B cell (primary cell): ENCODE measurements at regions not wholly inside any gene's neighbourhood (a gene's known extent, or its start where the extent isn't known, plus 50 kb on each side); places are given as distances from the start of the nearest gene placed in this dataset.

Experiments
- ATAC-seq: fragments of 200-7000 bp; cut with Tn5 transposase; one replicate; pipeline ENCODE4 v1.10.0; 2021; ENCODE audit warnings: low read depth, mild to moderate bottlenecking, moderate number of reproducible peaks, moderate library complexity
- CTCF ChIA-PET: fragments of 350-600 bp; sonication (Branson Sonifier 250); formaldehyde crosslinking; loops from one replicate; lab custom pipeline; 2021; ENCODE audit warnings: antibody characterized with exemption, inconsistent platforms; lab: Charles Lee
- POLR2A ChIA-PET: fragments of 350-600 bp; sonication (Branson Sonifier 250); formaldehyde crosslinking; loops from one replicate; lab custom pipeline; 2021; ENCODE audit warnings: antibody characterized with exemption; lab: Charles Lee
- DNase-seq: peaks from one replicate; pipeline ENCODE4 v3.0.0; 2013
- H2AFZ ChIP-seq: 2 replicates; pipeline ENCODE4 v1.6.1; 2012; ENCODE audit warnings: mild to moderate bottlenecking, low read depth, low read length; ENCODE audit not compliant: insufficient read depth, poor library complexity, severe bottlenecking
- H3K27ac ChIP-seq, 2 donors: 1 replicate in 1 of 2; 2 replicates in 1 of 2; pipeline ENCODE4 v1.5.1; 2012 to 2013; ENCODE audit warnings: low read length in 2 of 2, mild to moderate bottlenecking in 2 of 2, moderate library complexity in 1 of 2
- H3K27me3 ChIP-seq, 4 experiments: fragments of 200-600 bp in 1 of 4; sonication (generic) in 1 of 4; replicated peaks in 1 of 4; 1 replicate in 2 of 4; 2 replicates in 2 of 4; pipeline versions ENCODE4 v1.6.1 to v1.7.0; 2013 to 2016; ENCODE audit warnings: low read length in 3 of 4, mild to moderate bottlenecking in 2 of 4, mixed read lengths in 1 of 4, moderate library complexity in 1 of 4; ENCODE audit not compliant: insufficient read depth in 4 of 4, control insufficient read depth in 3 of 4; ENCODE audit errors: control extremely low read depth in 1 of 4
- H3K36me3 ChIP-seq, 2 experiments: replicated peaks in 1 of 2; 1 replicate in 1 of 2; 2 replicates in 1 of 2; pipeline versions ENCODE4 v1.6.1 to v1.7.1; 2013; ENCODE audit warnings: low read length in 1 of 2; ENCODE audit not compliant: insufficient read depth in 2 of 2, control insufficient read depth in 1 of 2; ENCODE audit errors: control extremely low read depth in 1 of 2, extremely low read depth in 1 of 2
- H3K4me1 ChIP-seq, 2 donors: fragments of 200-600 bp in 1 of 2; sonication (generic) in 1 of 2; 1 replicate in 1 of 2; 2 replicates in 1 of 2; pipeline versions ENCODE4 v1.5.1 to v1.6.1; 2013 to 2017; ENCODE audit warnings: low read length in 2 of 2; ENCODE audit not compliant: control insufficient read depth in 2 of 2, insufficient read depth in 2 of 2
- H3K4me2 ChIP-seq: replicated peaks from 2 replicates; pipeline ENCODE3; 2012; ENCODE audit warnings: mild to moderate bottlenecking, low read depth, low read length; ENCODE audit not compliant: poor library complexity, severe bottlenecking
- H3K4me3 ChIP-seq, 5 experiments: fragments of 200-600 bp in 1 of 5; sonication (generic) in 1 of 5; 1 replicate in 3 of 5; 2 replicates in 2 of 5; pipeline versions ENCODE4 v1.5.1 to v1.7.0; 2011 to 2016; ENCODE audit warnings: low read length in 4 of 5, mild to moderate bottlenecking in 4 of 5, low read depth in 2 of 5, control low read depth in 1 of 5, moderate library complexity in 1 of 5; ENCODE audit not compliant: insufficient read depth in 1 of 5; ENCODE audit errors: control extremely low read depth in 1 of 5, extremely low read depth in 1 of 5
- H3K79me2 ChIP-seq: fragments of 200-600 bp; sonication (generic); one replicate; pipeline ENCODE4 v1.6.0; 2016; ENCODE audit warnings: low read length; ENCODE audit not compliant: control insufficient read depth, insufficient read depth
- H3K9ac ChIP-seq: fragments of 200-600 bp; sonication (generic); 2 replicates; pipeline ENCODE4 v1.6.1; 2017; ENCODE audit warnings: mild to moderate bottlenecking, low read length, moderate library complexity
- H3K9me3 ChIP-seq, 3 donors: one replicate each; pipeline versions ENCODE4 v1.6.1 to v1.7.1; 2013; ENCODE audit warnings: low read length in 2 of 3; ENCODE audit not compliant: control insufficient read depth in 2 of 3, insufficient read depth in 1 of 3; ENCODE audit errors: control extremely low read depth in 1 of 3
- H4K20me1 ChIP-seq: 2 replicates; pipeline ENCODE4 v1.6.0; 2012; ENCODE audit warnings: mild to moderate bottlenecking, low read length; ENCODE audit not compliant: insufficient read depth, control insufficient read depth, poor library complexity, severe bottlenecking
- H3K27ac Mint-ChIP-seq: one replicate; pipeline ENCODE4 v1.8.0; 2021; ENCODE audit warnings: mixed read lengths
- H3K27me3 Mint-ChIP-seq: one replicate; pipeline ENCODE4 v1.8.0; 2021; ENCODE audit warnings: mixed read lengths
- H3K4me1 Mint-ChIP-seq: one replicate; pipeline ENCODE4 v1.8.0; 2021; ENCODE audit warnings: mixed read lengths
- H3K4me3 Mint-ChIP-seq: one replicate; pipeline ENCODE4 v1.8.0; 2021; ENCODE audit warnings: mixed read lengths
- H3K9me3 Mint-ChIP-seq: one replicate; pipeline ENCODE4 v1.8.0; 2022; ENCODE audit warnings: mixed read lengths; ENCODE audit not compliant: insufficient read depth
- EZH2 ChIP-seq: IDR thresholded peaks from 2 replicates; pipeline ENCODE4 v1.6.1; 2012; ENCODE audit warnings: borderline replicate concordance, low read depth, mild to moderate bottlenecking, moderate library complexity, low read length; ENCODE audit not compliant: insufficient read depth, poor library complexity, severe bottlenecking
- WGBS: methylation state at CpG from one replicate; pipeline ENCODE4 v1.1.5; 2013; ENCODE audit warnings: missing lambda C conversion rate; ENCODE audit not compliant: insufficient coverage; 5-methylcytosine and 5-hydroxymethylcytosine counted together
- intact Hi-C: fragments of 100-400 bp; cut with micrococcal nuclease; formaldehyde crosslinking; loops from one replicate; pipeline ENCODE4 v1.10.0; 2022
- TF ChIP-seq, protein P1 (sequence below): fragments of 200-600 bp; IDR thresholded peaks from one replicate; pipeline ENCODE4 v1.8.0; 2022; ENCODE audit warnings: antibody characterized with exemption, mild to moderate bottlenecking

DNA sequence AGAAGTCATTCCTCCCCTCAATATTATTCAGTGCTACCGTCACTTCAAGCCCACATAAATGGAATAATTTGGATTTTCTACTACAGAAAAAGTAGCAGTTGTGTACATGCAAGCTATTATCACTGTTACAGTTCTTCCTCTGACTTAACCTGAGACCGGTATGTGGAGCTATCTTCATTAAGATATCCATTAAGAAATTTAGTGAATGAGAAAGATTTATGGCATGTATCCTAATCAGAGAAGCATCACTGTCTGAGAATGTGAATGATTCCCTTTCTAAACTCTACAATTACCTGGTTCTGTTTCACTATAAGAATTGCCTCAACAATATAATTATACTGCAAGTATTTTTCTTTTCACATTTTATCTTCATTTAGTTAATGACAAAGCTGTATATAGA is 278.7 kb downstream of the KLF5 start:
- H3K4me3 Mint-ChIP-seq, result no peak overlapping the region
- H3K27me3 Mint-ChIP-seq, result no peaks in the 10 kb centered on the region
- TF ChIP-seq, protein P1, sequence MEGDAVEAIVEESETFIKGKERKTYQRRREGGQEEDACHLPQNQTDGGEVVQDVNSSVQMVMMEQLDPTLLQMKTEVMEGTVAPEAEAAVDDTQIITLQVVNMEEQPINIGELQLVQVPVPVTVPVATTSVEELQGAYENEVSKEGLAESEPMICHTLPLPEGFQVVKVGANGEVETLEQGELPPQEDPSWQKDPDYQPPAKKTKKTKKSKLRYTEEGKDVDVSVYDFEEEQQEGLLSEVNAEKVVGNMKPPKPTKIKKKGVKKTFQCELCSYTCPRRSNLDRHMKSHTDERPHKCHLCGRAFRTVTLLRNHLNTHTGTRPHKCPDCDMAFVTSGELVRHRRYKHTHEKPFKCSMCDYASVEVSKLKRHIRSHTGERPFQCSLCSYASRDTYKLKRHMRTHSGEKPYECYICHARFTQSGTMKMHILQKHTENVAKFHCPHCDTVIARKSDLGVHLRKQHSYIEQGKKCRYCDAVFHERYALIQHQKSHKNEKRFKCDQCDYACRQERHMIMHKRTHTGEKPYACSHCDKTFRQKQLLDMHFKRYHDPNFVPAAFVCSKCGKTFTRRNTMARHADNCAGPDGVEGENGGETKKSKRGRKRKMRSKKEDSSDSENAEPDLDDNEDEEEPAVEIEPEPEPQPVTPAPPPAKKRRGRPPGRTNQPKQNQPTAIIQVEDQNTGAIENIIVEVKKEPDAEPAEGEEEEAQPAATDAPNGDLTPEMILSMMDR, result no peak
- no peak for TF ChIP-seq EZH2
- no peak overlapping the region for H3K4me3 ChIP-seq
- no peak overlapping the region for H3K27ac Mint-ChIP-seq
- H3K4me2 ChIP-seq, result no peak overlapping the region
- intact Hi-C loops, result no loop called here
- H3K27me3 ChIP-seq, result no peaks in the 10 kb centered on the region
- peaks cover 0 to 4% (median 0%) of the 10 kb centered on the region in 3 donors for H3K9me3 ChIP-seq
- no peak overlapping the region for H3K9ac ChIP-seq
- no peaks in the 10 kb centered on the region for H3K4me1 ChIP-seq
- ATAC-seq (no peak), DNase-seq (no peak)
- no peaks in the 10 kb centered on the region for H3K36me3 ChIP-seq
- H2AFZ ChIP-seq, result no peak overlapping the region
- no peak overlapping the region for H3K27ac ChIP-seq
- ChIA-PET CTCF (no interaction called here), POLR2A (no interaction called here)
- no peaks in the 10 kb centered on the region for H3K9me3 Mint-ChIP-seq
- no CpG with 5 or more reads among the region's 2 CpGs for WGBS
- no peaks in the 10 kb centered on the region for H3K79me2 ChIP-seq
- no peaks in the 10 kb centered on the region for H3K4me1 Mint-ChIP-seq
- H4K20me1 ChIP-seq, result no peaks in the 10 kb centered on the region

DNA sequence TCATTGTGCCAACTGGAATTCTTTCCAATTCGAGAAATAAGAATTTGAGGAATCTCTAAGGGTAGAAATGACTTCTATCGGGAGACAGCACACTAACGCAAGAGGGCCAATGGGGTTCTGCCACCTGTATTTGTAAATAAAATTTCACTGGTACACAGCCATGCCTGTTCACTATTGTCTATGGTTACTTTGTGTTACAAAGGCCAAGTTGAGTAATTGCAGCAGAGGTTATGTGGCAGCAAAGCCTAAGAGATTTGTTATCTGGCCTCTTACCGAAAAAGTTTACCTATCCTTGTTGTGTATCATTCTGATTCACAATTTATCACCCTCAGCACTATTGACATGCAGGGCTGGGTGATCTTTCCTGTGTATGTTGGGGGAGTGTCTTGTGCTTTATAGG is 278.0 kb downstream of the KLF5 start:
- H3K27me3 Mint-ChIP-seq, result no peaks in the 10 kb centered on the region
- TF ChIP-seq, protein P1, result no peak
- no peak for TF ChIP-seq EZH2
- no peak overlapping the region for H3K4me3 Mint-ChIP-seq
- Histone ChIP-seq H3K4me2 (no peak overlapping the region), H3K27ac (no peak overlapping the region), H3K4me3 (no peak overlapping the region), H3K36me3 (no peaks in the 10 kb centered on the region), H3K4me1 (no peaks in the 10 kb centered on the region), H2AFZ (no peak overlapping the region), H4K20me1 (no peaks in the 10 kb centered on the region), H3K79me2 (no peaks in the 10 kb centered on the region), H3K9me3 (peaks cover 0 to under 1% (median 0%) of the 10 kb centered on the region in 3 donors), H3K27me3 (no peaks in the 10 kb centered on the region), H3K9ac (no peak overlapping the region)
- WGBS, result 80% methylated on average over 2 of the region's 4 CpGs
- no peak for ATAC-seq
- ChIA-PET CTCF (no interaction called here), POLR2A (no interaction called here)
- no peak overlapping the region for H3K27ac Mint-ChIP-seq
- DNase-seq, result no peak
- H3K9me3 Mint-ChIP-seq, result no peaks in the 10 kb centered on the region
- intact Hi-C loops, result no loop called here
- H3K4me1 Mint-ChIP-seq, result no peaks in the 10 kb centered on the region
